GM21786 (cell line): ENCODE measurements at regions not wholly inside any gene's neighbourhood (a gene's known extent, or its start where the extent isn't known, plus 50 kb on each side); places are given as distances from the start of the nearest gene placed in this dataset.
"Not testable (repeated sequence)": the region's sequence is repeated elsewhere in the genome, so short reads cannot be mapped to it uniquely, and the experiment has no call there.

Source experiments
- ATAC-seq: cut with Tn5 transposase; IDR thresholded peaks from one replicate; pipeline ENCODE4 v1.9.1; 2021; ENCODE audit not compliant: unreplicated experiment

DNA sequence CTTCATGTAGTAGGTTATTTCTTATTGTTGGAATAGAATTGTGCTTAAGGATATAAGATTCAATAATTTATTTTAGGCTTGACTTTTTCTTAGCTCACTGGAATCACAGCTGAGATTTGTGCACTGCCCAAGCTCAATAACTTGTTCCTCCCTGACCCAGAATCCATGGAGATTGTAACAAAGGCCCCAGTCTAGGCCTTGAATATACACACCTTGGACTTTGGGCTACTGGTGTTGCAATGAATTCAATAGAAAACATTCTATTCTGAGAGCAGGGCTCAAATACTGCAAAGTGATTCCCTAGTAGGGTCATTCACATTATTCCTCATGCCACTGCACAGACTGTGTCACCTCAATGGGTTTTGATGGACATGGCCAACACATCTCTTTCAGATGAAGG, 352.4 kb downstream of the GALC start:
- ATAC-seq: no peak

DNA sequence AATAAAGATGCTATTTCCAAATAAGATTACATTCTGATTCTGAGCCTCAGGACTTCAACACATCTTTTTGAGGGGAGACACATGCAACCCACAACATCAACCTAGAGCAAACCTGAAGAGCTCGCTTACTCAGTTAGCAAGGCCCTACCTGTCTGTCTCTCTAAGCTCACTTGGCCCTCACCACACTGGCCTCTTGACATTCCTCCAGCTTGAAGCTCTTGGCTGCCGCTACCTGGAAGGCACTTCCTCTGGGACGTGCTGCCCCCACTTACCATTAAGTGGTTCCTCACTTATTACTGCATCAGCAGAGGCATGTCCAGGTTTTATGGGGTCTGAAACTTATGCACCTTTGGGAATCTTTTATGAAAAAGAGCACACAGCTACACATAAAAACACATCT, 354.8 kb downstream of the GALC start:
- ATAC-seq: no peak

GRCh38 chr14:87635442-87635841, 357.5 kb downstream of the GALC start:
- no peak for ATAC-seq

GRCh38 chr14:87632796-87633195, 360.2 kb downstream of the GALC start:
- ATAC-seq: no peak

DNA sequence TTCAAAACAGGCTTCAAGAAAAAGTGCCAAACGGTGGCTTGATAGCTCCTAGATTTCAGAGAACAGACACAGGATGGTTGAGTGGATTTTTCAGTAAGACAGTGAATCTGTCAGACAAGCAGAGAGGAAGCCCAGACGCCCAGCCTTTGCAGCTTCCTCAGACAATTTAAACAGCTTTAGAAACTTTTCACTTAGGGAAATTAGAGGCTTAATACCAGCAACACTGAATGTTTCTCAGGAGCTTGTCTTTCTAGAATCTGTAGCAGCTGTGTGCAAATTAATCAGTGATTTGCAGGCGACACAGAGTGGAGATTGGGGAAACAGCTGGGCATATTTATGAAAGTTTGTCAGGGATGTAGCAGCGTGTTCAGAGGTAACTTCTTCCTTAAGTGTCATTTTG, 362.1 kb downstream of the GALC start:
- ATAC-seq: no peak

GRCh38 chr14:87629788-87630187, 363.2 kb downstream of the GALC start:
- no peak for ATAC-seq

DNA sequence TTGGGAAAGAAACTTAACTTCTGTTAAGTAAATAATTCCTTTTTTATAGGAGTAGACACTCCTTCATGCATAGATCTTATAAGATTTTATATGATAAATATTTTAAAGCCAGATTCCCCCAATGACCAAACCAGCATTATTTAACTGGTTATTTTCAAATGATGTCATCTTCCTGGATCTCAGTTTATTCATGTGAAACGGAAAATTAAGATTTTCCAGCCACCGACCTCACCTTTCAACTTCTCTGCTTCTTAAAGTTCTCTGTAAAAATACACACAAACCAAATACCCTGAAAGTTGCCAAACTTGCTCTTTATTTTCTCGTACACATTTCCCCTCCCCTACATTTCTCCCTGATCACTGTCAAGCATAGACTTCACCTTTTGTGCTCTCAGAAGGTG, 364.2 kb downstream of the GALC start:
- ATAC-seq: no peak

GRCh38 chr14:87628129-87628528, 364.9 kb downstream of the GALC start:
- ATAC-seq: no peak

GRCh38 chr14:87626266-87626665, 366.7 kb downstream of the GALC start:
- ATAC-seq: no peak

DNA sequence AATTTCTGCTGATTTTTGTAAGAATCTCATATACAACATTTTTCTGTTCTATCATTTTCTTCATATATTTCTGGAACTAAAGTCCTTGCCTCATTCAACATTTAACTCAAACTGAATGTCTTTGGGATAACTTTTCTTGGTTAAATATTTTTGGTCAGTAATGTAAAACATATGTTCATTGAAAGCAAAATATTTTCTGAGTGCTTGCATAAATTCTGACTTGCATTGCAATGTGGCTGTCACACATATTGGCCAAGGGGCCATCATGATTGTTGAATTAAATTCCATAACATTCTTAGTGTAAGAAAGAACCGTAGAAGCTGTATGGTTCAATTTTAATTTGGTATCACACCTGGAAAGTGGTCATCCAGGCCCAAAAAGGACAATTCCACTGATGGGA, 369.4 kb downstream of the GALC start:
- no peak for ATAC-seq

DNA sequence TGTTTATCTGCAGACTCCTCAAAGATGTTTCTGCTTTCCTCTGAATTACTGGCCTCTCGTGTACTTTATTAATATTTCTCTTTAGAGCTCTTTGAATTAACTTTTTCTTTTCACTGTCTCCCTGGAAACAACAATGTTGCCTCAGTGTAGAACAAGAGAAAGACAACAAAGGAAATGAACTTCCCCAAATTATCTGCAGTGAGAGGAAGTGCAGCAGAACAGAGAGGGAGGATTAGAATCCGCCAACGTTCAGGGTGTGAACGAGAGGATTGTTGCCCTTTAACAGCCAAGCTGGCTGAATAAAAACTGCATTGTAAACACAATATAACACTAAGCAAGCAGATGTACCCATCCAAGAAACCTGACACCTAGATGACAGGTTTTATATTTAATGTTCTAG, 375.9 kb downstream of the GALC start:
- ATAC-seq: no peak

DNA sequence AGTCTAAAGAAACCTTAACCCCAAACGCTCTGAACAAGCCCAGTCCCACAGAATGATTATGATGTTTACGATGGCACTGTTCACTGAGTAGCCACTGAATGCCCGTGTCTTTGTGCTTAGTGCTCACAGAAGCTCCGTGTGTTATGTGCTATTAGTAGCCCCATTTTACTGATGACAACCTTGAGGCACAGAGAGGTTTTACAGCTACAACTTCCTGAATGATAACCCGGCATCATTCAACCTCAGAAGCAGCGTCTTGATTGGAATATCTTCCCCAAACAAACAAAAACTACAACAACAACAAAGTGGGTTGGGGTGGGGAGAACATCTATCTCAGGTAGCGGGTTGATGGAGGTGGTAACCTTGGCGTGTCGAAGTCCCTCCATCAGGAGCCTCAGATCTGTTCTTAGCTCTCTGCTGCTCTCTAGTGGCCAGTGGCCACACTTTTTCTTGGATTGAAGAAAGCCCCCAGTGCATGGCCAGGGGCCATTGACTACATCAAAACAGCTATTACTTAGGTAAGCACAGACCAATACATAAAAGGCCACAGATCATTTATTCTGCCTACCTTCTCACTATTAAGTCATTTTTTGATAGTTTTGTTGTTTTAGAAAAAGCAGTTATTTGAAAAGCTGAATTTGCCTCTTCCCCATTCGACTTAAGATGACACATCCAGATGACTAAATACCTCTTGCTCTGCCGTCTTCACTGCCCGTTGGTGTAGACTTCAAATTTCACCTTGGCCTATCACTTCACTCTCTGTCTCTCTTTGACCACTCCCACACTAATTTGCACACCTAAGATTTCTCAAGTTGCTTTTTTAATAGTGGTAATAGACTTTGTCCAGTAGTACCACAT, 376.9 kb downstream of the GALC start:
- peak; percentile 81 for ATAC-seq

GRCh38 chr14:87615047-87615446, 377.9 kb downstream of the GALC start:
- ATAC-seq: no peak

DNA sequence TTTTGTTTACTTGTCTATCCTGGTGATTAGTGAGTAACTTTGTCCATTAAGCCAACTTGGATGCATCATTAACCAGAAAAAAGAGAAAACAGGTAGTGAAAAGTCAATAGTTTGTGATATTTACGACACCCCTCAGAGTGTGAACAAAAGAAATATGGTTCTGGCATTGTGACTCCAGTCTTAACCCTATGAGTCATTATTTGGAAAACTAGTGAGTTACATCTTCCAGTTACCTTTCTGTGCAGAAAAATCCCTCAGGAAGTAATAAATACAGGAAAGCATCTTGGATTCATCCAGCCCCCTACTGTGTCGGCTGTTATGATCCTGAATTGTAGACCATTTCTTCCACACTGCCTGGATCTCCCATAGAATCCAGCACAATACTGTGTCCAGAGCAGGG, 379.1 kb downstream of the GALC start:
- ATAC-seq: no peak

- ATAC-seq: not testable (repeated sequence)
These were observed 385.9 kb downstream of the GALC start for GRCh38 chr14:87607056-87607455.

- no peak for ATAC-seq
These were observed 391.9 kb downstream of the GALC start for GRCh38 chr14:87601036-87601435.

DNA sequence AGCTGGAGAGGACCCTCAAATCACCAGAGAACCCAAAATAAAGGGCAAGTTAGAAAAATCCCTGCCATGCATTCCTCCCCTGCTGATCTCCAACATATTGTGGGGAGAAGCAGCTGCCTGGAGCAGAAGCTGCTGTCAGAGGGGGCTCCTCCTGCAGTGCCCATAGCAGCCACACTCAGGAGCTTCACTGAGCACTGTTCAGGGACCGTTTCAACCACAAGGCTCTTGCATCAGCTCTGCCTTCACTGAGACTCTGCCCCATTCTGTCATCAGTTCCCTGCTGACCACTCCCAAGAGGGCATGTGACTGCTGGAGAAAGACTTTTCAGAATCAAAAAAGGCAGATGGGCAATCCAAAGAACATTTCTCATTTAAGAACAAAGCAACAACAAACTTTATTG, 392.7 kb downstream of the GALC start:
- no peak for ATAC-seq

DNA sequence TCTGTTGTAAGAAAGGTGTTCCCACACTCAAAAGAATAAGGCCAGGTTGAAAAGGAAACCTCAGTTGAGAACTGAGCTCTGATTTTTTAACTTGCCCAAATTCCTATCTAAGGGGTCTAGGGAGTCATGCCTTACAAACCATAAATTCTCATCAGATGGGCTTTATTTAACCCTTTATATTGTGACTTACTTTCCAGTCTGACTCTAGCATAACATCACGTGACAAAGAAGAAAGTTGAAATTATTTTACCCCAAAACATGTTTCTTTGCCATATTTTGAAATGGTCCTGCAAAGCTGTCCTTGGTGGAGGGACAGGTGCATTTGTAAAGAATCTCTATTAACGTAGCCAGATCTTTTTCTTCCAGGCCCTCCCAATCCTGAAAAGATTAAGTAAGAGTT, 411.7 kb downstream of the GALC start:
- no peak for ATAC-seq

DNA sequence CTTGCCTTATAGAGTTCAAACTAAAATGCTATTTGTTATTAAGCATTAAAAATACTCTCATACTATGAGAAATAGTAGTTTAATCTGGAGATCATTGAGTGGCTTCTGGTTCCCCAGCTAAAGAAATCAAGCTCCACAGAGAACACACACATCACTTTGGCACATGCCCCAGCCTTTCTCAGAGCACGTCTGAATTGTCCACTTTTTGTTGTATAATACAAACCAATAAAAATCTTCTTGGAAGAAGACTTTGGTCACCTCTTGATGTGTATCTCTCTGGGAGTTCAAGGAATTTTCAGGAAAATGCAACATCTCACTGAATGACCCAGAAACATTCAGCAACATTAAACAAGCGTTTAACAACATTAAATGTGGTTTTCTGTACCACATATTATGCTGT, 413.9 kb downstream of the GALC start:
- no peak for ATAC-seq

GRCh38 chr14:87575378-87575777, 417.6 kb downstream of the GALC start:
- no peak for ATAC-seq

DNA sequence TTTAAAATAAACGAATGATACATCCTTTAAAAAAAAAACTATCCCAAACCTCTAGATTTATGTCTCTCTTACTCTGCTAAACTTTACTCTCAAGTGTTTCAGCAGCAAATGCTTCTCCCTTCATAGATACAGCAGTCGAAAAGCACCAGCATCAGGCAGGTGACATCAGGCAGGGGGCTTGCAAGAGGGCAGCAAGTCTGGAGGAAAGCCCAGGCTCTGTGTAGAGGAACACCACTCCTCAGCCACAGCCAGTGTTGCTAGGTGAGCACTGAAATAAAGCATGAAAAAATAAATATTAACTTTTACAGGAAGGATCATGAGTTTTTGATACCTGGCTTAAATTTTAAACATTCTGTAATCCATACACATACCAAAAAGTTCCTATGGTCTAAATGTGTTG, 419.4 kb downstream of the GALC start:
- ATAC-seq: no peak

- ATAC-seq: no peak
These were observed 425.2 kb downstream of the GALC start for GRCh38 chr14:87567618-87568295.

DNA sequence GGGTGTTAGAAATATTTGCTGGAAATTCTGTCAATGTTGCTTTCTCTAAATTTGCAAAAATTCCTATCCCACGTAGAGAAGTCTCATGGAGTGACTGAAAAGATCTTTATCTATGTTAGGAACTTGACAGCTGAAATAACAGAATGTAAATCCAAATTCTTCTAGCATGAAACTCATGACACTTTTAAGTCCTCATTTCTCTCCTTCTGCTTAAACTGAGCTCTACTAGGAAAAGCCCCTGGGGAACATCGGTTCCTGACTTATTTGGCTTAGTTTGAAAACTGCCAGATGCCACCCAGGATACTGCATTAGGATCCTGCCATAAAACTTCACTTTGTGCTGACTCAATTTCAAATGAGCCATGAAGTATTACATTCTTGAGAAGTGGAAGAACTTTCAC, 426.0 kb downstream of the GALC start:
- no peak for ATAC-seq
